Thoracic aorta (tissue), 2 donors: ENCODE measurements at regions not wholly inside any gene's neighbourhood (a gene's known extent, or its start where the extent isn't known, plus 50 kb on each side); places are given as distances from the start of the nearest gene placed in this dataset.
"Not testable (repeated sequence)": the region's sequence is repeated elsewhere in the genome, so short reads cannot be mapped to it uniquely, and the experiment has no call there.

Source experiments
- ATAC-seq: fragments of 150-250 bp; one replicate; pipeline ENCODE4 v1.8.0; 2017; ENCODE audit warnings: low read depth; ENCODE audit not compliant: insufficient number of reproducible peaks, low FRiP score
- DNase-seq: peaks from one replicate; pipeline ENCODE4 v3.0.0-alpha.2; 2020; ENCODE audit warnings: low spot score
- H3K27ac ChIP-seq, 2 donors: fragments of 200-600 bp; sonication (generic); 1 replicate in 1 of 2; 2 replicates in 1 of 2; pipeline ENCODE4 v1.5.1; 2016; ENCODE audit warnings: mild to moderate bottlenecking in 2 of 2, moderate library complexity in 2 of 2
- H3K27me3 ChIP-seq: fragments of 200-600 bp; sonication (generic); replicated peaks from 2 replicates; pipeline ENCODE4 v1.6.0; 2016; ENCODE audit warnings: mild to moderate bottlenecking; ENCODE audit not compliant: insufficient read depth
- H3K36me3 ChIP-seq: fragments of 200-600 bp; sonication (generic); one replicate; pipeline ENCODE4 v1.5.1; 2016
- H3K4me1 ChIP-seq, 2 donors: fragments of 200-600 bp; sonication (generic); 1 replicate in 1 of 2; 2 replicates in 1 of 2; pipeline versions ENCODE4 v1.5.1 to v1.6.0; 2016; ENCODE audit warnings: low read depth in 2 of 2, mild to moderate bottlenecking in 1 of 2; ENCODE audit not compliant: control insufficient read depth in 1 of 2
- H3K4me3 ChIP-seq: fragments of 200-600 bp; sonication (generic); 2 replicates; pipeline ENCODE4 v1.5.1; 2016; ENCODE audit warnings: mild to moderate bottlenecking
- H3K9me3 ChIP-seq: fragments of 200-600 bp; sonication (generic); 2 replicates; pipeline ENCODE4 v1.5.1; 2016
- TF ChIP-seq, protein P1 (sequence below): fragments of 200-600 bp; sonication (generic); IDR thresholded peaks from one replicate; pipeline ENCODE4 v1.5.1; 2019; ENCODE audit warnings: antibody characterized with exemption

- Histone ChIP-seq H3K27ac (no peak overlapping the region), H3K9me3 (no peaks in the 10 kb centered on the region), H3K27me3 (no peaks in the 10 kb centered on the region), H3K4me1 (no peaks in the 10 kb centered on the region), H3K4me3 (no peak overlapping the region), H3K36me3 (no peaks in the 10 kb centered on the region)
- no peak for DNase-seq
- no peak for ATAC-seq
- TF ChIP-seq, protein P1, sequence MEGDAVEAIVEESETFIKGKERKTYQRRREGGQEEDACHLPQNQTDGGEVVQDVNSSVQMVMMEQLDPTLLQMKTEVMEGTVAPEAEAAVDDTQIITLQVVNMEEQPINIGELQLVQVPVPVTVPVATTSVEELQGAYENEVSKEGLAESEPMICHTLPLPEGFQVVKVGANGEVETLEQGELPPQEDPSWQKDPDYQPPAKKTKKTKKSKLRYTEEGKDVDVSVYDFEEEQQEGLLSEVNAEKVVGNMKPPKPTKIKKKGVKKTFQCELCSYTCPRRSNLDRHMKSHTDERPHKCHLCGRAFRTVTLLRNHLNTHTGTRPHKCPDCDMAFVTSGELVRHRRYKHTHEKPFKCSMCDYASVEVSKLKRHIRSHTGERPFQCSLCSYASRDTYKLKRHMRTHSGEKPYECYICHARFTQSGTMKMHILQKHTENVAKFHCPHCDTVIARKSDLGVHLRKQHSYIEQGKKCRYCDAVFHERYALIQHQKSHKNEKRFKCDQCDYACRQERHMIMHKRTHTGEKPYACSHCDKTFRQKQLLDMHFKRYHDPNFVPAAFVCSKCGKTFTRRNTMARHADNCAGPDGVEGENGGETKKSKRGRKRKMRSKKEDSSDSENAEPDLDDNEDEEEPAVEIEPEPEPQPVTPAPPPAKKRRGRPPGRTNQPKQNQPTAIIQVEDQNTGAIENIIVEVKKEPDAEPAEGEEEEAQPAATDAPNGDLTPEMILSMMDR, result no peak
Measured at GRCh38 chr4:66791686-66792085, 753.6 kb downstream of the CENPC start.

DNA sequence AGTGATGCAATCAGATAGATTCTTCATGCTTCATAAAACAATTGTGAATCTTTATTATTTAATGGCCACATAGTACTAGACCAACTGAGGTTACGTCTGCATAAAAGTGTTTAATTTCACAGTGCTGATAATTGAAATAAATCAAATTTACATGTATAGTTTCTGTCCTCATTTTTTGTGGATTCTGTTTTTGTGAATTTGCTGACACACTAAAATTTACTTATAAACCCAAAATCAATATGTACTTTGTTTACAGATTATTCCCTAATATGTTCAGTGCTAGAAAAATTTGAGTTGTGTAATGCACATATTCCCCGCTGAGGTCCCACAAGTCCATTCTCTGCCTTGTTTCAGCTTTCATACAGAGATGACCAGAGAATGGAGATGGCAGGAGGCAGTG is 759.8 kb downstream of the CENPC start:
- DNase-seq, result no peak
- H3K4me1 ChIP-seq, result no peaks in the 10 kb centered on the region
- ATAC-seq, result no peak
- H3K4me3 ChIP-seq, result no peak overlapping the region
- no peaks in the 10 kb centered on the region for H3K9me3 ChIP-seq
- H3K27me3 ChIP-seq, result no peaks in the 10 kb centered on the region
- no peaks in the 10 kb centered on the region for H3K36me3 ChIP-seq
- TF ChIP-seq, protein P1, result no peak
- no peak overlapping the region for H3K27ac ChIP-seq

DNA sequence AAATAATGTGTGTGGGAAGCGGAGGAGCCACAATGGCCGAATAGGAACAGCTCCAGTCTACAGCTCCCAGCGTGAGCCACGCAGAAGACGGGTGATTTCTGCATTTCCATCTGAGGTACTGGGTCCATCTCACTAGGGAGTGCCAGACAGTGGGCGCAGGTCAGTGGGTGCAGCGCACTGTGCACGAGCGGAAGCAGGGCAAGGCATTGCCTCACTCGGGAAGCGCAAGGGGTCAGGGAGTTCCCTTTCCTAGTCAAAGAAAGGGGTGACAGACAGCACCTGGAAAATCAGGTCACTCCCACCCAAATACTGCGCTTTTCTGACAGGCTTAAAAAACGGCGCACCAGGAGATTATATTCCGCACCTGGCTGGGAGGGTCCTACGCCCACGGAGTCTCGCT is 762.6 kb downstream of the CENPC start:
- not testable (repeated sequence) for ATAC-seq, DNase-seq, H3K4me3 ChIP-seq, H3K4me1 ChIP-seq, H3K27ac ChIP-seq, H3K9me3 ChIP-seq, H3K36me3 ChIP-seq, H3K27me3 ChIP-seq

DNA sequence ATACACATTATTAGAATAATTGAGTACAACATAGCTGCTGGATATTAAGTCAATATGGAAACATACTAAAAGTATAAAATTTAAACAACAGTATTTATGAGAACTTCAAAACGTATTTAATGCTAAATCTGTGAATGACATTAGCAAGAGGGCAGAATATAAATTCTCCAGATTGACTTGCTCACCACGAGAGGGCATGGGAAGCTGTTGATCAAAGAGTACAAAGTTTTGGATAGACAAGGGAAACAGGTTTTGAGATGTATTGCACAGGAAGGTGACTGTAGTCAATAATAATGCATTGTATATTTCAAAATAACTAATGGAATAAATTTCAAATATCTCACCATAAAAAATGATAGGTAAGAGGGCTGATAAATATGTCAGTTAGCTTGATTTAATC is 768.2 kb downstream of the CENPC start:
- no peaks in the 10 kb centered on the region for H3K9me3 ChIP-seq

DNA sequence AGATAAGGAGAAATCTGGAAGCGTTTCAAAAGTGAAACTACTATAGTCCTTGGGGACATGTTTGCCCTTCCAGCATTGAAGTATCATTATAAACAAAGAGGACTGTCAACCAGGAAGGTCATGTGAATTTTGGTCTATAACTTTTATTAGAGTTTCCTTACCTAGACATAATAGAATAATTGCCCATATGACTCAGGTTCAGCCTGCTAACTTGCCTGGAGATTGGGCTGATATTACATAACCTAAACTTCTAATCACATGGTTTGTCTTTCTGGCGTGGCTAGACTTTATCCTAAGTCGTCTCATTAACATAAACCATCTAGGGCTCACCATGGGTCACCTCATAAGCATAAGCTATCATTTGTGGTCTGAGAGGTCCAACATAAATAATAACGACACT is 775.9 kb downstream of the CENPC start:
- DNase-seq, result no peak
- Histone ChIP-seq H3K27me3 (no peaks in the 10 kb centered on the region), H3K4me1 (no peaks in the 10 kb centered on the region), H3K36me3 (no peaks in the 10 kb centered on the region), H3K27ac (no peak overlapping the region), H3K4me3 (no peak overlapping the region), H3K9me3 (no peaks in the 10 kb centered on the region)
- no peak for ATAC-seq
- TF ChIP-seq, protein P1, result no peak

More for the DNA sequence above, 768.2 kb downstream of the CENPC start:
- Histone ChIP-seq H3K36me3 (no peaks in the 10 kb centered on the region), H3K27me3 (no peaks in the 10 kb centered on the region), H3K4me1 (no peaks in the 10 kb centered on the region), H3K4me3 (no peak overlapping the region), H3K27ac (no peak overlapping the region)
- DNase-seq (no peak), ATAC-seq (no peak)
- TF ChIP-seq, protein P1, result no peak

DNA sequence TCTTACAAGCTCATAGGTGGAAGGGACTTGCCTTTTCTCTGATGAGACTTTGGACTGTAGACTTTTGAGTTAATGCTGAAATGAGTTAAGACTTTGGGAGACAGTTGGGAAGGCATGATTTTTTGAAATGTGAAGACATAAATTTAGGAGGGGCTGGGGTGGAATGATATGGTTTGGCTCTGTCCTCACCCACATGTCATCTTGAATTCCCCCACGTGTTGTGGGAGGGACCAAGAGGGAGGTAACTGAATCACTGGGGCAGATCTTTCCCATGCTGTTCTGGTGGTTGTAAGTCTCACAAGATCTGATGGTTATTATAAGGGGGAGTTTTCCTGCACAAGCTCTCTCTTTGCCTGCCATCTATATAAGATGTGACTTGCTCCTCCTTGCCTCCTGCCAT is 777.9 kb downstream of the CENPC start:
- Histone ChIP-seq H3K4me1 (no peaks in the 10 kb centered on the region), H3K27ac (no peak overlapping the region), H3K27me3 (no peaks in the 10 kb centered on the region), H3K9me3 (no peaks in the 10 kb centered on the region), H3K36me3 (no peaks in the 10 kb centered on the region), H3K4me3 (no peak overlapping the region)
- TF ChIP-seq, protein P1, result no peak
- no peak for ATAC-seq
- no peak for DNase-seq
